GM10266 (cell line): ENCODE measurements at regions not wholly inside any gene's neighbourhood (a gene's known extent, or its start where the extent isn't known, plus 50 kb on each side); places are given as distances from the start of the nearest gene placed in this dataset.
"Not testable (repeated sequence)": the region's sequence is repeated elsewhere in the genome, so short reads cannot be mapped to it uniquely, and the experiment has no call there.

Experiments
- DNase-seq: peaks from one replicate; pipeline ENCODE4 v3.0.0; 2012; ENCODE audit errors: extremely low spot score
- CTCF ChIP-seq: IDR thresholded peaks from 2 replicates; pipeline ENCODE4 v1.5.1; 2012; ENCODE audit warnings: mild to moderate bottlenecking, low read depth; ENCODE audit not compliant: control insufficient read depth, insufficient read depth; ENCODE audit errors: missing control alignments

DNA sequence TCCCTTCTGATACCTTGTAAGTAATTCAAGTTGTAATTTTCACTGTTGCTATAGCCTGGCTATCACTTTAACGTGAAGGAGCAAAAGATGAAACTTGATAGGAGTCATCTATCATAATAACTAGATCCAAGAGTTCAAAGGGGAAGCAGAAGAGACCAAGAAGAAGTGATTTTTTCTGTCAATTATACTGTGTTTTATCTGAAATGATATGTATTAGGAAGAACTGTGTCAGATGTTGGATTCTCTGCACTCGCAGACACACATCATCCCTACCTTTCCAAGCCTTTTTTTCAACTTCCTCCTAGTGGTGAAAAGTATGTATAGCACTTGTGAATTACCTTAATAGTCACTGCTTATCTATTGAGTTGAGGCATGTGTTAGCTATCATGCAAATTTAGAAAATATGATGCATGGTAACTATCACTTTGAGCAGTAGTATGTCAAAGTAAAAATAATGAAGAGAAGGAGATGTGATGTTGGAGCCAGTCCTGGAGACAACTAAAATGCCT is 864.2 kb downstream of the PRIM2 start:
- not testable (repeated sequence) for DNase-seq

GRCh38 chr6:58185300-58185699 is 867.9 kb downstream of the PRIM2 start:
- DNase-seq = not testable (repeated sequence)

DNA sequence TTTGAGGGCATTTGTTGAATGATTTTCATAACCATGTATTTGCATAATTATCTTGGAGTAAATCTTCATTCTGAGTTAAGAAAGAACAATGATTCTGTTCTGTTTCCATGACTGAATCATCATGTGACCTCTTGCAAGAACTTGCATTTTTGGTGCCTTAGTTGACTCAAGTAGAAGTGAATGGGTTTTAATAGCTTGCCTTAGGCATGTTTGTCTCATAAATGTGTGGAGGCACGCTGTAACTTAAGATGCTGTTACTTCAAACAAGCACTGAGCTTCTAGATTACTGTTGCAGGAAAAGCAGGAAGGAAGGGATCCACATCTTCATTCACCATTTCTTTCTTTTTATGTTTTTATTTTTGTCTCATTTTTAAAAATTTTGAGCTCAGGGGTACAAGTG is 875.8 kb downstream of the PRIM2 start:
- not testable (repeated sequence) for DNase-seq

DNA sequence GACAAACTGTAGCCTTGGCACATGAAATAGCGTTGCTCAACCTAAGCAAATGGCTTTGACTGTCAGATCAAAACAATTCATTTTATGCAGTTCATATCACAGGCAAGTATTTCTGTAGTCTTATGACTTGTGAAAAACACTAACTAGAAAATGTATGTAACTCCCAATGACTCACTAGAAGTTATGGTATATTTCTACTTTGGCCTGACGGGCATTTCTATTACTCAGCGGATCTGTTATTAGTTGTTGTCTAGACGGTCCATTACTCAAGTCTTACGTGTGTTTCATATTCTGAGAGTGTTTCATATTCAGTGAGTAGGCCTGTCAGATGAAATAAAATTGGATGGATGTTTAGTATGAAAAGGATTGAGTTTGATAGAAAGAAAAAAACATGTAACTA is 880.9 kb downstream of the PRIM2 start:
- no peak for DNase-seq
- TF ChIP-seq CTCF = no peak

- not testable (repeated sequence) for DNase-seq
Observed at GRCh38 chr6:58237124-58237523, 919.7 kb downstream of the PRIM2 start.

GRCh38 chr6:58238421-58238820 is 921.0 kb downstream of the PRIM2 start:
- DNase-seq = not testable (repeated sequence)

DNA sequence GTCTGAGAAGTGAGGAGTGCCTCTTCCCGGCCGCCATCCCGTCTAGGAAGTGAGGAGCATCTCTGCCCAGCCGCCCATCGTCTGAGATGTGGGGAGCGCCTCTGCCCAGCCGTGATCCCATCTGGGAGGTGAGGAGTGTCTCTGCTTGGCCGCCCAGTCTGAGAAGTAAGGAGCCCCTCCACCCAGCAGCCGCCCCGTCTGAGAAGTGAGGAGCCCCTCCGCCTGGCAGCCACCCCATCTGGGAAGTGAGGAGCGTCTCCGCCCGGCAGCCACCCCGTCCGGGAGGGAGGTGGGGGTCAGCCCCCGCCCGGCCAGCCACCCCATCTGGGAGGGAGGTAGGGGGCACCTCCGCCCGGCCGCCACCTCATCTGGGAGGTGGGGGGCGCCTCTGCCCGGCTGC is 940.2 kb downstream of the PRIM2 start:
- DNase-seq = not testable (repeated sequence)

- DNase-seq = no peak
- TF ChIP-seq CTCF = no peak
Observed at GRCh38 chr6:58290177-58290576, 972.7 kb downstream of the PRIM2 start.

DNA sequence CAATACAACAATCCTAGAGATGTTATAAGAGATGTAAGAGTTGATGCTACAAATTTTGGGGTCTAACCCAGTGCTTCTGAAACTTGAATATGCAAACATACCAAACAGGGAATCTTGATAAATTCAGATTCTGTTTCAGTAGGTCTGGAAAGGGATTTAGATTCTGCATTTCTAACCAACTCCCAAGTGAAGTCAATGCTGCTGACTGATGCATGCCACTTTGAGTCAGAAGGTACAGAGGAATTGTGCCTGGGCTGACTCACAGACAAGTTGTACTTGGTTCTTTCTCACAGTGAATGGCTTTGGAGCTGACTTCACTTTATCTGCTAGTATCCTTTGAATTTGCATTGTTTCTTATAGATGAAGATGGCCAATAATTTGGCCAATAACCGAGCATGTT is 973.9 kb downstream of the PRIM2 start:
- DNase-seq = not testable (repeated sequence)

DNA sequence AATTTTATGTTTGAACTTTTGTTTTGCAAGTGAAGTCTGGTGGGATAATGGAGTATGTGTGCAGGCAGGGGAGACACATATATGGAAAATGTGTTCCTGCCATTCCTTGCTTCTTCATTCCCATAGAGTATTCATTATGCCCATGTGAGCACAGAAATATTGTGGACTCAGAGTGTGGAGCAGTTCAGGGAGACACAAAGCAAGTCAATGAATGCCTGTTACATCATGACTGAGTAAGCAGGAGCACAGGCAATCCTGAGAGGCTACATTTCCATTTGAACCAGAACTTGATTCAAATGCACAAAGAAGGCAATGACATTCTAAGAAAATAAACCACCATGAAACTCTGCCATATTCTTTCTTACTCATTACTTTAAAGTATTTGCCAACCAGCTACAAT is 990.5 kb downstream of the PRIM2 start:
- not testable (repeated sequence) for DNase-seq

GRCh38 chr6:58332108-58332507 is 1014.7 kb downstream of the PRIM2 start:
- not testable (repeated sequence) for DNase-seq

DNA sequence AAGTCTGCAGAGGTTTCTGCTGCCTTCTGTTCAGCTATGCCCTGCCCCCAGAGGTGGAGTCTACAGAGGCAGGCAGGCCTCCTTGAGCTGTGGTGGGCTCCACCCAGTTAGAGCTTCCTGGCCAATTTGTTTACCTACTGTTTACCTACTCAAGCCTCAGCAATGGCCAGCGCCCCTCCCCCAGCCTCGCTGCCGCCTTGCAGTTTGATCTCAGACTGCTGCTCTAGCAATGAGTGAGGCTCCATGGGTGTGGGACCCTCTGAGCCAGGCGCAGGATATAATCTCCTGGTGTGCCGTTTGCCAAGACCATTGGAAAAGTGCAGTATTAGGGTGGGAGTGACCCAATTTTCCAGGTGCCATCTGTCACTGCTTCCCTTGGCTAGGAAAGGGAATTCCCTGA is 1024.9 kb downstream of the PRIM2 start:
- DNase-seq = not testable (repeated sequence)

DNA sequence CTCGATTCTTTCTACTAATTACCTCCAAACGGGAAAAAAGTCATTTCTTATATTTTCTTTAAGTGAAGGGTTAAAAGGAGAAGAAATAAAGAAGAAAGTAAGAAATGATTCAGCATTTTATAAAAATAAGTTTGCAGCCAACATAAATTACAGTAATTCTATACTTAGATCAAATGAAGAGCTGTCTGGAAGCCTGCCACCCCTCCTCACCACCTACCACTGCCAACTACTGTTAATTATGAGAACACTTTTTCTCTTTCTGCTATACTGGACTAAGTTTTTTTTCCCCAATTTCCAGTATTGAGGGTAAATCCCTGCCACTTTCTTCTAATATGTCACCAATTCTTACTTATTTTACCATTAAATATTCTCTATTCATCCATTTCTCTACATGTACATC is 1030.1 kb downstream of the PRIM2 start:
- not testable (repeated sequence) for DNase-seq

- not testable (repeated sequence) for DNase-seq
Observed at GRCh38 chr6:58351619-58352018, 1034.2 kb downstream of the PRIM2 start.

GRCh38 chr6:58358452-58358851 is 1041.0 kb downstream of the PRIM2 start:
- not testable (repeated sequence) for DNase-seq

DNA sequence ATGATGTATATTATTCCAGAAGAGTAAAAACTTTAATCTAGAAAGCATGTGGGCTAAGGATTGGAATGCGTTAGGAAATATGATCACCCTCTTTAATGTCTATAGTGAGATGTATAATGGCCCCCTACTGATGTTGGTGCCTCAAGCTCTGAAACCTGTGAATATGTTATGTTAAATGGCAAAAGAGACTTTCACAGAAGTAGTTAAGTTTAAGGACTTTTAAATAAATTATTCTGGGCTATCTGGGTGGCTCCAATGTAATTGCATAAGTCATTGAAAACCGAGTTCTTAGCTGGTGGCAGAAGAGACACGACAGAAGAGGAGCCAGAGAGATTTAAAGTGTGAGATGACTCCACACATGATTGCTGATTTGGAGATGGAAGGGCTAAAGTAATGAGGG is 1048.4 kb downstream of the PRIM2 start:
- DNase-seq = not testable (repeated sequence)

DNA sequence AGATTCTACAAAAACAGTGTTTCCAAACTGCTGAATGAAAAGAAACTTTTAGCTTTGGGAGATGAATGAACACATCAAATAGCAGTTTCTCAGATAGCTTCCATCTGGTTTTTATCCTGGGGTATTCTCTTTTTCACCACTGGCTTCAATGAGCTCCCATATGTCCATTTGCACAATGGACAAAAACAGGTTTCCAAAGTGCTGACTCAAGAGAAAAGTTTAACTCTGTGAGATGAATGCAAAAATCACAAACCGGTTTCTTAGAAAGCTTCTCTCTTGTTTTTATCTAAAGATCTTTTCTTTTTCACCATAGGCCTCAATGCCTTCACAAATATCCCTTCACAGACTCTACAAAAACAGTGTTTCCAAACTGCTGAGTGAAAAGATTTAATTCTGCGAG is 1089.2 kb downstream of the PRIM2 start:
- not testable (repeated sequence) for DNase-seq
